22Rv1 (cell line): ENCODE measurements at regions not wholly inside any gene's neighbourhood (a gene's known extent, or its start where the extent isn't known, plus 50 kb on each side); places are given as distances from the start of the nearest gene placed in this dataset.

Experiments
- CTCF ChIP-seq: fragments of 450-650 bp; IDR thresholded peaks from 2 replicates; pipeline ENCODE4 v1.5.1; 2017; ENCODE audit warnings: mild to moderate bottlenecking
- ZFX ChIP-seq: fragments of 450-650 bp; IDR thresholded peaks from 2 replicates; pipeline ENCODE4 v1.6.1; 2017; ENCODE audit warnings: antibody characterized with exemption, borderline replicate concordance

- TF ChIP-seq CTCF = no peak
- no peak for TF ChIP-seq ZFX
Measured at GRCh38 chr15:97162805-97163495, 797.6 kb upstream of the ARRDC4 start.
